ENCODE measurements at regions not wholly inside any gene's neighbourhood (a gene's known extent, or its start where the extent isn't known, plus 50 kb on each side); places are given as distances from the start of the nearest gene placed in this dataset.
"Not testable (repeated sequence)": the region's sequence is repeated elsewhere in the genome, so short reads cannot be mapped to it uniquely, and the experiment has no call there.

DNA sequence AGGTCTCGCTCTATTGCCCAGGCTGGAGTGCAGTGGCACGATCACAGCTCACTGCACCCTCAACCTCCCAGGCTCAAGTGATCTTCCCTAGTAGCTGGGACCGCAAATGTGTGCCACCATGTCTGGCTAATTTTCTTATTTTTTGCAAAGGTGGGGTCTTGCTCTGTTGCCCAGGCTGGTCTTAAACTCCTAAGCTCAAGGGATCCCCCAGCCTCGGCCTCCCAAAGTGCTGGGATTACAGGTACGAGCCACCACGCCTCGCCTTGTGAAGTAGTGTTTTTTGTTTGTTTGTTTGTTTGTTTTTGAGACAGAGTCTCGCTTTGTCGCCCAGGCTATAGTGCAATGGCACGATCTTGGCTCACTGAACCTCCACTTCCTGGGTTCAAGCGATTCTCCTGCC is 125.5 kb downstream of the HAUS1 start:
- not testable (repeated sequence) for DNase-seq (ENCODE audit: low spot score)

DNA sequence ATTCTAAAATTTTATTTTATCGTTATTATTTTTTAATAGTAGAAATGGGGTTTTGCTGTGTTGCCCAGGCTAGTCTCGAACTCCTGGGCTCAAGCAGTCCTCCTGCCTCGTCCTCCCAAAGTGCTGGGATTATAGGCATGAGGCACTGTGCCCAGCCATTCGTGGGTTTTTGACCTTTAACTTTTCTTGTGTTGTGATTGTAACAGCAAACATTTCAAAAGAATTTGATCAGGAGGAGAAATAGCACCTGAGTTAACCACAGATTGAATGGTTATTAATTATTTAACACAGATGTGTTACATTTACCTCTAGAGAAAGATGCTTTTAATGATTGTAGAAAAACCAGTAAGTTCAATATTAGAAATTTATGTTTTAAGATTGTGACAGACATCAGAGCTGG is 132.0 kb downstream of the HAUS1 start:
- DNase-seq (ENCODE audit: low spot score), result no peak

DNA sequence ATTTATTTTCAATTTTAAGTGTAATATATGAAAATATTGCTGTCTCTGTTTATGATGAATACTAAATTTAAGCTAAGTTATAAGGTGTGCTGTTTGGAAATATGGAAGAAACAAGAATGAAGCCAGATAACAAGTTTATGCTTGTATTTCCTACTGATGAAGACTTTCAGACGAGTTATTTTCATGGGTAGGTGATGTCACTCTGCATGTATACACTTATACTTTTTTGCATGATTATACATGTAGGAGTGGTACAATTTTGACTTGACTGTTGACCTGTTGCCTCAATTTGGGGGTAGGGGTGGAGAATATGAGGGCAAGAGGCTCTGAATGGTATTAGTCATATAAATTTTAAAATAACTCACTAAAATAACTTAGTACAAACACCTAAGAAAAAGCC is 133.7 kb downstream of the HAUS1 start:
- no peak for DNase-seq (ENCODE audit: low spot score)

DNA sequence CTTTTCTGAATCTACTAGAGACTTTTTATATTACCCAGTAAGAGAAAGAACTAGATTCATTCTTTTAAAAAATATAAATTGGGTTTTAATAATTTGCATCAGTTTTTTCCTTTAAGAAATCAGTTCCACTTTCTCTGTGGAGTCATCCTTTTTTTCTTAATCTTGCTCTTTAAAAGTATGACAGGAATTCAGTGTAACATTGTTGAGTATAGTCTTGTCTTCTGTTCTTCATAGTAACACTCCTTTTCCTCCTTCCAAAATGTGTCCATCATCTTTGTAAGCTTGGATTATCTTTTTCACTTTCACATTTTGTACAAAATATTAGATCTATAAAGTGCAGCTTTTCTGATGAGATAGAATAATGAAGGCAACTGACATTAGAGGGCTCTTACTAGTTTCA is 135.4 kb downstream of the HAUS1 start:
- no peak for DNase-seq (ENCODE audit: low spot score)

DNA sequence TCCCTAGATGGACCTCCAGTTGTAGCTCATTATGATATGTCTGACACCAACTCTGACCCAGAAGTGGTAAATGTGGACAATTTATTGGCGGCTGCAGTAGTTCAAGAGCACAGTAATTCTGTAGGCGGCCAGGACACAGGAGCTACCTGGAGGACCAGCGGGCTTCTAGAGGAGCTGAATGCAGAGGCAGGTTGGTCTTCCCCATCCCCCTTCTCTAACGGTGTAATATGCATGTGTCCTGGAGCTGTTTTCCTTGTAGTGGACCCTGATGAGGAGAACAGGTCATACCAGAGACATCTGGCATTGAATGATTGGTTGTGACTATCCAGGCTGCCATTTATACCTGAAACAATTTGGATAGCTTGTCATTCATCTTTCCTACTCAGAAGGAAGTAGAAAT is 135.8 kb downstream of the HAUS1 start:
- DNase-seq (ENCODE audit: low spot score), result no peak

DNA sequence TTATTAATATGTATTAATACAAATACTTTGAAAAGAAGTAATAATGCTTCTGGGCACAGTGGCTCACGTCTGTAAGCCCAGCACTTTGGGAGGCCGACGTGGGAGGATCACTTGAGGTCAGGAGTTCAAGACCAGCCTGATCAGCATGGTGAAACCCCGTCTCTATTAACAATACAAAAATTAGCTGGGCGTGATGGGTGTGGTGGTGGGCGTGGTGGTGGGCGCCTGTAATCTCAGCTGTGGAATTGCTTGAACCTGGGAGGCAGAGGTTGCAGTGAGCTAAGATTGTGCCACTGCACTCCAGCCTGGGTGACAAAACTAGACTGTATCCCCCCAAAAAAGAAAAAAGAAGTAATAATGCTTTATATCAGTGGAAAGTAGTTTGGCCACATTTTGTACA is 137.2 kb downstream of the HAUS1 start:
- DNase-seq (ENCODE audit: low spot score), result not testable (repeated sequence)

DNA sequence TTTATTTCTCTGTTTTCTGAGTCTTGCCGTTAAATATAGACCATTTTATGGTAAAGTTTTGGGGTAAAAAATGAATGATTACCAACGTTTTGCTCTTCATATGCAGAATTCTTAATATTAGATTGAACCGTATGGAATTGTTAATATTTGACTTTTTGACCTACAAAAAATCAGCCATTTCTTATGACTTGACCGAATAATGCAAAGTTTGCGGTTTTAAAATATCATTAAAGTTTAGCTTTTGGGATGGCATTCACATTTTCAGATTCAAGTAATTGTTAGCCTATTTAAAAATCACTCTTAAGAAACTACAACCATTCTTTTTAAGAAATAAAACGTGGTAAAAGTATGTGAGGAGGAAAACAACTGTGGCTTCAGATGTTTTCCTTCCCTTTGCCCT is 138.0 kb downstream of the HAUS1 start:
- DNase-seq (ENCODE audit: low spot score), result no peak

DNA sequence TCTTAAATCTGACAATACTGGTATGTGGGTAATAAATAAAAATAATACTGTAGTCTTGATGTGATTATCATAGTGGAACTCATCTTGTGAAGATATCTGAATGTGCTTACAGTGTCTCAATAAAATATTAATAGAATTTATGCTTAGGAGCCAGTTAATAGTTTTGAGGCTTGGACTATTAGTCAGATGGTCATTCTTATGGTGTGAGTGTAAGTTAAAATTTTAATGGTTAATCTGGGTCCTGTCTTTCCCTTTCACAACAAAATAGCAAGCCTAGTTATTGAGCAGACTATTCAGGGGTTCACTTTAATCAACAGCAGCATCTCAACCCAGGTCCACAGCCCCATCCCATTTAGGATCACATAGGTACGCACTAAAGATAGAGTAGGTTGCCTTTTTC is 138.9 kb downstream of the HAUS1 start:
- DNase-seq (ENCODE audit: low spot score), result no peak

DNA sequence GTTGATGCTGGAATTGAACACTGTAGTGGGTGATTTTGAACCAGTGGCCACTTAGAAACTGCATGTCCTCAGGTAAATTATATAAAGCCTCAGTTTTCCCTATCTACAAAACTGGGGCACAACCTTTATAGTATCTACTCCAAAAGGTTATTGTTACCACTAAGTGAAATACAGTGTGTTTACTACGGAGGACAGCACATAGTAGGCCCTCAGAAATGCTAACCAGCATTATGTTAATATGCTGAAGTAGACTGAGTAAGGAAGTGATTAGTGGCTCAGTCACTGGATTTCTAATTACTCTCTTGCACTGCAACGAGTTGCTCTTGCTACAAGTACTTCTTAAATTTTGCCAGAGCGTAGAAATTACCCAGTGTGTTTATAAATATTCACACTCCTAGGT is 139.5 kb downstream of the HAUS1 start:
- DNase-seq (ENCODE audit: low spot score), result no peak

DNA sequence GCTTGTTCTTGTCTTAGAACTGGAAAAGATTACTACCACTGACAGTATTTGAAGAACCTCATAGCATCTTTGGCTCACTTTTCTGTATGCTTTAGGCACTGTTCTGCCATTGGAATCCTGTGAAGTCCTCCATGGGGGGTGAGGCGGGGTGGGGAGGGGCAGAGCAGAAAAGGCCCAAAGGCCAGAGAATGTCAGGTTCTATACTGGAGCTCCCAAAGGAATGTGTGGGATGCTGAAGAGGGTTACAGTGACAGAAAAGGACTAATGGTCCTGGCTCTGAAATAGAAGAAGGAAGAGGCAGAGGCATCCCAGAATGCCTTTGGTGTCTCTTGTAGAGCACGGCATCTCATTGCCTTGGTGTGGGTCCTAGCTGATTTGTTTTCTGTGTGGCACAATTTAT is 141.9 kb downstream of the HAUS1 start:
- no peak for DNase-seq (ENCODE audit: low spot score)

DNA sequence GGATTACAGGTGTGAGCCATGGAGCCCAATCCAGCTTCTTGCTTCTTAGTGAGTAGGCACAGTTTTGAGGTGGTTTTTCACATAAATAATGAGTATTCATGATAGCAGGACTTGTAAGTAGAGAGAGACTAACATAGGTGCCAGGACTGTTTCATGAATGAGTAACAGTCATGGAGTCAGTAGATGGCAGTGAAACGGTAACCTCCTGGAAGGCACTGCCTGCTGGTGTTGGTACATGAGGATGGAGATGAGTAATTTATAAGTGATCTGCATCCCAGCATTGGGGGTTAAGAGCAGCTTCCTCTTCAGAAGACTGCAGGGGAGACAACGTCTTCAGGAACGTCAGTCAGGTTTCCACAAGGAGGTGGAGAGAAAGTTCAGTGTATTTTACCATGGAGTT is 143.8 kb downstream of the HAUS1 start:
- no peak for DNase-seq (ENCODE audit: low spot score)

DNA sequence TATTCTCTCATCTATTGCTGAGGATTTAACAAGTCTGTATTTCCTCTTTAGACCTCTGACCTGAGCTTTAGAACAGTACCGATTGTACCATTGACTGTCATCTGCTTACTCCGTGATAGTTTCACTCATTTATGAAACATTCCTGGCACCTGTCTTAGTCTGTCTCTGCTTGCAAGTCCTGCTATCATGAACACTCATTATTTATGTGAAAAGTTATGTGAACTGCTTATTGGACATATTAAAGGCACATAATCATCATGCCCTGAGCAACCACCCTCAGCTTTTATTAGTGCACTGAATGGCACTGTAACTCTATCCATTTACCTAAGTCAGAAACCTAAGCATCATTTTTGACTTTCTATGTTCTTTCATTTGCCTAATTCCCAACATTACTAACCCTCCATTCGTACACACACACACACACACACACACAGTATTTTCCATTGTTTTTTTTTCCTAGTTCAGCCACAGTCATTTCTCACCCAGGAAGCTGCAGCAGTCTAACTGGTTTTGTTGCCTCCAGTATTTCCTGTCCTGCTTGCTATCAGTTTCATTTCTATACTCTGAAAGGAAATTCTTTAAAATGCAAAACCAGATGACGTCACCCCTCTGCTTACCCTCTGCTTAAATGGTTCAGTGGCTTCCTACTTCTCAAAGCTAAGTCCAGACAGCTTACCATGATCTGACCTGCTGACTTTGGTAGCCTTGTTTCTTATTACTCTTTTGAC is 146.1 kb downstream of the HAUS1 start:
- DNase-seq (ENCODE audit: low spot score), result no peak

DNA sequence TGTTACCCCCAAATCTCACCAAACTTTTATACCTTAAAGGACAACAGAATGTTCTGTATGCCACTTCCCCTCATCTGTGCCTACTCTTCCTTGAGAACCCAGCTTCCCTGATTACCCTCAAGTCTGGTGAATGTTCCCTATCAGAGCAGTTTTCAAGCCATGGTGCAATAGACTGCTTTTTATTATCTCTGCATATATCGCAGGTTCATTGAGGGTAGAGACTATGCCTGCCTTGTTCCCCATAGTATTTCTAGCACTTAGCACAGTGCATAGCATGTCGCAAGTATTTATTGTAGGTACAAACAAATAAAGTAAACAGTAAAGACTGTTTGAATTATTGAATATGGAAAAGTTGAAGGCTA is 146.6 kb downstream of the HAUS1 start:
- no peak for DNase-seq (ENCODE audit: low spot score)

DNA sequence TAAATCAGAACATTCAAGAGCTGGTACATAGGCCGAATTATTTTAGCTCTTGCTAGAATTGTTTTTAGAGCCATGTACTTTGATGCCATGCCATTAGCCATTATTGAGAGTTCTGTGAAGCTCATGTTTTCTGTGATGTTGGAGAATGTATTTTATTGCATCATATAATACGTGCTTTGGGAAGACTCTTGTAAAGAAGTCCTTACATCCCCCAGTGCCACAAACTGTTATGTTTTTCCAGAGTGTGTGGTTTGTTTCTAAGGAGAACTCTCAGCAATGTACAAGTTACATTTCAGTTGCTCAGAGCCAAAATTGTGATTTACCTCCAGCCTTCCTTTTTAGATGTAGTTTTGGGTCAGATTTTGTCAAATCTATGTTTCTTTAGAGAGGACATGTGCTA is 148.6 kb downstream of the HAUS1 start:
- no peak for DNase-seq (ENCODE audit: low spot score)

DNA sequence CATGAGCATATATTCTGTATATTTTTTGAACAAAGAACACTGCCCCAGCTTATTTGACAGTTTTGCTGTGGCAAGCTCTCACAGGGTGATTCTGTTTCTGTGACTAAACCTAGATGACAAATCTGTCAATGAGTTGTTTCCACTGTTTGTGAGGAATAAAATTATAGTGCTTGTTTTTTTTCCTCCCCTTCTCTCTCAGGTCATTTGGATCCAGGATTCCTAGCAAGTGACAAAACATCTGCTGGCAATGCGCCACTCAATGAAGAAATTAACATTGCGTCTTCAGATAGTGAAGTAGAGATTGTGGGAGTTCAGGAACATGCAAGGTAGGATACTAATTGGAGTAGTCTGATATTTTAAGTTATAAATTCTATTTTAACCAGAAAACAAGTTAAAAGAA is 149.3 kb downstream of the HAUS1 start:
- DNase-seq (ENCODE audit: low spot score), result no peak

DNA sequence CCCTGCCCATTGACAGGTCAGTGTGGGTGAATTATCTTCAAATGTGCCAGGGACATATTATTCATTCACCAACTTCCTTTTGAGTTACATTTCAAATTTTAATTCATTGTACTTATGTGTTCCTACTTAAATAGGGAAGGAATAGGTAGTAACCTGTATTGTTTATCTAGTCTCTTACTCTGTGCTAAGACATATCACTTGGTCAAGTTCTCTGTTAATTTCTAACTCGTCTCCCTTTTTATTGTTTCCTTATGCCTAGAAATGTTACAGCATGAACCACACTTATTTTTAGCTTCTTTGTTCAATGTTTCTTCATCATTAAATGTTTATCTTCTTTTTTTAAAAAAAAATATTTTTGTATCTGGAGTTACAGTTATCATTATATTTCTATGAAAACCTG is 151.9 kb downstream of the HAUS1 start:
- no peak for DNase-seq (ENCODE audit: low spot score)

DNA sequence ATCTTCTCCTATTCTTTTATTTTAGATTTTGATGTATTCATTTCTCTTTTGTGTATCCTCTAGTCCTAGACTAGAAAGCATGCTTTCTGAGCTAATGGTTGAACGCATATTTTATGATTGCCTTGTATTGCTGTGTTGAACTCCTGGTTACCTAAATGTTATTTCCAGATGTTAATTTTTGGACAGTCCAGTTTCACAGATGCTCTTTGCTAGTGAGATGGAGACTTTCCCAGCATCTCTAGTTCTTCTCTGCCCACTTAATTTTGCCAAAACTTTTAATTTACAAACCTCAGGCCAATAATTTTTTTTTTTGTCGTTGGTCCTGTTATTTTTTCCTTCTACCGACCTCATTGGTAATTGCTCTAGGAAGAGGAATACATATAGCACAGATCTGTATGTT is 153.2 kb downstream of the HAUS1 start:
- DNase-seq (ENCODE audit: low spot score), result no peak

DNA sequence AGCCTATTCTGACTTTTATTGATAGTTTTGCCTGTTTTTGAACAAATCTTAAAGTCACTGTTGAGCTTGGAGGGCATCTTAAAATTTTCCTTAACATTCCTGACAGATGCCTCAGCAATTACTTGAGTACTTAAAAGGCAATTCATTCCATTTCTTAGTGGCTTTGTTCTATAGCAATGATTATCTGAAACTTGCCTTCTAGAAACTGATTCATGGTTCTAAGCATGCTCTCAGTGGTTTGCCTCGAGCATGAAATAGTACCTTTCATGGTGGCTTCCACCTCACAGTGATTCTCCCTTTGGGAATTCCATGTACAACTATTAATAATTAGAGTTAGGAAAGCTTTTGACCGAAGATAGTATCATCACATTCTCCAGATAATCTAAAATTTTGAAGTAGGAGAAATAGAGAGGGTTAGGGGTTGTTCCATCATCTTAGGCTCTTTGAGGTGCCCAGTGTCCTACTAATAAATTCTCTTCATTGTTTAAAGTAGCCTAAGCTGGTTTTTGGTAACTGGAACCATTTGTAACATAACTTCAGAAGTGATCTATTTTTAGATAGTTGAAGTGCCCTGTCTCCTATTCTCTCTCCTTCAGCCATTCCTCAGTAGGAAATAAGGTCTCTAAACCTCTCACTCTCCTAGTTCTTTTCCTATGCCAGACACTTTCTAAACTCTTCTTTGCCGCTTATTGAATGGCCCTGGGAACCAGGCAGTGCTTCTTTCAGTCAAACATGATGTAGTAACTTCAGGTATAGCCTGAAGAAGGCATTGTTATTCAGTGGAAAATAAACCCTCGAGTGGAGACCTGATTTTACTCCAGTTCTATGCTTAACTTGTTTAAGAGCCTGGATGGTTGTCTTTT is 156.1 kb downstream of the HAUS1 start:
- no peak for DNase-seq (ENCODE audit: low spot score)

DNA sequence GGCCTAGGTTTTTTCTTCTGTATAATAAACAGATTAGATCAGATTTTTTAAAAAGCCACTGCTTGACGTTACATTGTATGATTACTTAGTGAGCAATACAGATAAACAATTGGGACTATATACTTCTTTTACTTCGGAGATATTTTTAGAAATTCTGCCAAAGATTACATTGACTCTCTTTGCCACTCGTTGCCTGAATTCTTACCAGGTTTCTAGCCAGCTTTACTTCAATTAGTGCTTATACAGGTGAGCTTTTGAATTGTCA is 156.6 kb downstream of the HAUS1 start:
- no peak for DNase-seq (ENCODE audit: low spot score)

DNA sequence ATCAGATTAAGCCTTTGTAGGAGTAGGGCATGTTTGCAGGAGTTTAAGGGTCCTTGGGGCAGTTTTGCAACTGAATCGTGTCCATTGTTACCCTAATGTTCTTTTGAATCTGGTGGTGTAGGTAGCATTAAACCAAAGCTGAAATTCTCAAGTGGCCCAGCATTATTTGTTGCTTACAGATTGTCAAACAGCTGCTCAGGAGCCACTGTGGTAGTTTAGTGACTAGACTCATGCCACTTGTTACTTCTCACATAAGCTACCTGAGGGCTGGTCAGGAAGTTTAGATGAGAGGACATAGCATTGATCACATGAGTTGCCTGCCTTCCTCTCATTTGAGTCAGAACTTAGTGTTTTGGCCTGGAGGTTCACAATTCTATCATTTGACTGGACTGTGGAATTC is 157.6 kb downstream of the HAUS1 start:
- DNase-seq (ENCODE audit: low spot score), result no peak

DNA sequence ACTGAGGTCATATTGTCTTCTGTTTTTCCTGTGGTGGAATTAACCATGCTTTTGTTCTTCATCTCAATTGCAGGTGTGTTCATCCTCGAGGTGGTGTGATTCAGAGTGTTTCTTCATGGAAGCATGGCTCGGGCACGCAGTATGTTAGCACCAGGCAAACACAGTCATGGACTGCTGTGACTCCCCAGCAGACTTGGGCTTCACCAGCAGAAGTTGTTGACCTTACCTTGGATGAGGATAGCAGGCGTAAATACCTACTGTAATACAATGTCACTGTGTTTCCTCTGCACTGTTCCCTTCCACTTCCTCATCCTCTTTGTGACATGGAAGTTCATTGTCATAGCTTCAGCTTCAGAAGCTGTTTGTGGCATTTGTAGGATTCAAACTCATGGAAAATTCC is 158.7 kb downstream of the HAUS1 start:
- no peak for DNase-seq (ENCODE audit: low spot score)

DNA sequence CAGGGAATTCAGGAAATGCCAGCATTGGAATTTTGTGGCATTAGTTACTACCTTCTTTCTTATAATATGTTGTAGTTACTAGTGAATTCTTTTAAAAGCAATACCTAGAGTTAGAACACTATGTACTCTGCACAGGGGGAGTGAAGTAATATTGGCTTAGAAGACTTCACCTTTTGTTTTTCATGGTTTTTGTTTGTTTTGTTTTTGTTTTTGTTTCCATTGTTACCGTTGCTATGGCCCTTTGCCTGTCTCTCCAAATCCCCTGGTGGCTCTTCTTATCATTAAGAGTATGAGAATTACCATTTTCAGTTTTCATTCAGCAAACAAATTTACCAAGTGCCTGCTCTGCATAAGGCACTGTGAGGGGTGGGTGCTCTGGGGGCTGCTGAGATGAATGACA is 160.1 kb downstream of the HAUS1 start:
- no peak for DNase-seq (ENCODE audit: low spot score)

DNA sequence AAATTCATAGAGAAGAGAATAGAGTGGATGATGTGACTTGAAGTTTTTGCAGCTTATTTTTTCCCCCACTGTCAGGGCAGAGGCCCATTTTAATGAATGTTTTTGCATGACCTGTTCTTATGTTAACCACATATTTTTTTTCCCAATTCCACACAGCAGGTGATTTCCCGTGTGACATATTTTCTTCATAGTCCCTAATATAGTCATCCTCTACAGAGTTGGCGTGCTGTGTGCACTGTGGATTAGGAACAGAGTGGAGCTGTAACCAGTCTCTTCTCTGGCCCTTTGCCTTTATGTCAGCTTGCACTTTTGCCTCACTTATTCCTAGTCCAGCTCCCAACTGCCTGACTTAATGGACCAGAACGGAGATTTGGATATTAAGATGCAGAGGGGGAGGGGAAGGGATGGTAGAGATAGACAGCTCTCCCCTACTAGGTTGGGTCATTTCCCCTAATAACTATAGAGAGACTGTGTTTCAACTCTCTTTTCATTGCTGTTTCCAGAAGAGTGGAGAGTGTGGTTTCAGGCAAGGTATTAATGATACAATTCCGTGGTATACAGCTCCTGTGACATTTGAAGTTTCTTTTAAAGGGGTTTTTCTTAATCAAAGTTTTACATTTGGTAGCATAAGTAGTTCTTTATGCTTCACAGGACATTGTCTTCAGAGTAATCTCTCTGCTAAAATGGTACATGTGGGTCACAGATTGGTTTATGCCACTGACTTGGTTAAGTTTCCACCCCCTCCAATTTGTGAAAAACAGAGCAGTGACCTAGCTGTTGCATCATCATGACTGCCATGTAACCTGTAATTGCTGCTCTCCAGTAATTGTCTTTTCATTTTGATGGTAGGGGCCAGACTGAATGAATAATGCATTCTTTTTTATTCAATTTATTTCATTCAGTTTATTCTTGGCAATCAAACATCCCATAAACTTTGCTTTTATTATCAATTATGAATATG is 161.3 kb downstream of the HAUS1 start:
- DNase-seq (ENCODE audit: low spot score), result no peak
